ENCODE measurements at regions not wholly inside any gene's neighbourhood (a gene's known extent, or its start where the extent isn't known, plus 50 kb on each side); places are given as distances from the start of the nearest gene placed in this dataset.
A peak's percentile ranks its signal among the peaks of the same experiment; 100 is the strongest.

DNA sequence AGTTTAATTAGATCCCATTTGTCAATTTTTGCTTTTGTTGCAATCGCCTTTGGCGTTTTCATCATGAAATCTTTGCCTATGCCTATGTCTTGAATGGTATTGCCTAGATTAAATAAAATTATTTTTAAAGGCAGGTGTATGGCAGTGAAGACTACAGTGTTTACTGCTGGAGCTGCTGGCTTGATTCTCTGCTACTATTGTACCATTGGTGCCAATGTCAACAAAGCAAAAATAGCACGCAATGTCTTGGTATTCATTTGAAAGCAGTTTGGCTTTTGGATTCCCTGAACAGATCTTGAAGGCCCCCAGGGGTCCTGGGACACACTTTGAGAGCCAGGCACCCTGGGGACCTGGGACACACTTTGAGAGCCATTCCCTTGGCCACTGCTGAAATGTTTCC lies 125.4 kb upstream of the ACKR3 start:
- 89 to 98% methylated on average over 3 of the region's 3 CpGs for WGBS, 2 donors
- Histone ChIP-seq H3K4me1 (peaks cover 8 to 9% of the 10 kb centered on the region in 2 donors), H3K36me3 (no peaks in the 10 kb centered on the region), H3K4me3 (replicated peaks in 1 of 3) (no peak overlapping the region), H3K9me3 (no peaks in the 10 kb centered on the region), H3K27ac (no peak overlapping the region), H3K27me3 (no peaks in the 10 kb centered on the region)
- intact Hi-C loops (cut with DNase I), result no loop called here
- TF ChIP-seq POLR2A (IDR thresholded peaks at IDR 0.05) (no peak), CTCF (IDR thresholded peaks at IDR 0.05) (no peak)
- DNase-seq, result no peak

GRCh38 chr2:236445678-236446077 lies 123.9 kb upstream of the ACKR3 start:
- DNase-seq, result no peak
- Histone ChIP-seq H3K9me3 (no peaks in the 10 kb centered on the region), H3K27ac (no peak overlapping the region), H3K36me3 (no peaks in the 10 kb centered on the region), H3K27me3 (no peaks in the 10 kb centered on the region), H3K4me3 (replicated peaks in 1 of 3) (no peak overlapping the region), H3K4me1 (peaks cover 3 to 5% of the 10 kb centered on the region in 2 donors)
- 73 to 92% methylated on average over 2 of the region's 2 CpGs for WGBS, 2 donors
- intact Hi-C loops (cut with DNase I), result no loop called here
- TF ChIP-seq CTCF (IDR thresholded peaks at IDR 0.05) (no peak), POLR2A (IDR thresholded peaks at IDR 0.05) (no peak)

GRCh38 chr2:236446521-236446920 lies 123.1 kb upstream of the ACKR3 start:
- DNase-seq, result peak; percentile 26 to 34
- no peak for TF ChIP-seq POLR2A (IDR thresholded peaks at IDR 0.05)
- no peak for TF ChIP-seq CTCF (IDR thresholded peaks at IDR 0.05)
- 79 to 82% methylated on average over 7 to 9 of the region's 9 CpGs for WGBS, 2 donors
- H3K4me1 ChIP-seq, result no peaks in the 10 kb centered on the region
- H3K36me3 ChIP-seq, result no peaks in the 10 kb centered on the region
- H3K9me3 ChIP-seq, result no peaks in the 10 kb centered on the region
- no peaks in the 10 kb centered on the region for H3K27me3 ChIP-seq
- intact Hi-C loops (cut with DNase I), result no loop called here
- no peak overlapping the region for H3K4me3 ChIP-seq (replicated peaks in 1 of 3)
- H3K27ac ChIP-seq, result no peak overlapping the region

DNA sequence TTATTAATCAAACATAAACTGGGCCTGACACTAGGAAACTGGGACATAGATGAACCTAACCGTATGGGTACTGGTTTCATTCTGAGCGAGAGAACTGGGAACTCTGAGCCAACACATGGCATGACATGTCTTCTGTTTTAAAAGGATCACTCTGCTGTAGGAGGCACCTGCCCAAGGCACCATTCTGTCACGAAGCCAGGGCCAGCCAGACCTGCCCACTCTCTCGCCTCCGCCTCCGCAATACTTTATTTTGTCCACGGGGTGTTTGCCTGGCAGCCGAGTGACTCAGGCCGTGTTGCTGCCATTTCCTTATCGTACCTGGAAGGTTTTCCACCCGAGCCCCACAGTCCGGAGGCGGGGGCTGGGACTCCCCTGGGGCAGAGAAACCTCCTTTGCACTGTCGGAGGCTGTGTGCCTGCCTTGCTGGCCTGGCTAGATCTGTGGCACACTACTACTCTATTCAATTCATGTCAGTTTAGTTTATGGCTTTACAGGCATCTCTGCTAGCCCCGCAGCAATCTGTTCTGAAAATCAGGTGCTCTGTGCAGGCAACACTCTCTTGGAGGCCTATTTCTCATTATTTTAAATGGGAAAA lies 120.4 kb upstream of the ACKR3 start:
- intact Hi-C loops (cut with DNase I), result no loop called here
- TF ChIP-seq POLR2A (IDR thresholded peaks at IDR 0.05), result no peak
- TF ChIP-seq CTCF (IDR thresholded peaks at IDR 0.05), result no peak

GRCh38 chr2:236452238-236452637 lies 117.4 kb upstream of the ACKR3 start:
- Histone ChIP-seq H3K9me3 (no peaks in the 10 kb centered on the region), H3K4me3 (replicated peaks in 1 of 3) (no peak overlapping the region), H3K36me3 (no peaks in the 10 kb centered on the region), H3K27me3 (no peaks in the 10 kb centered on the region), H3K4me1 (no peaks in the 10 kb centered on the region), H3K27ac (no peak overlapping the region)
- DNase-seq, result no peak
- 74 to 86% methylated on average over 3 of the region's 3 CpGs for WGBS, 2 donors
- intact Hi-C loops (cut with DNase I), result no loop called here
- TF ChIP-seq POLR2A (IDR thresholded peaks at IDR 0.05) (no peak), CTCF (IDR thresholded peaks at IDR 0.05) (no peak)

More for the DNA sequence above, 120.4 kb upstream of the ACKR3 start:
- H3K4me1 ChIP-seq, result no peaks in the 10 kb centered on the region
- no peak overlapping the region for H3K4me3 ChIP-seq (replicated peaks in 1 of 3)
- no peak overlapping the region for H3K27ac ChIP-seq
- H3K9me3 ChIP-seq, result no peaks in the 10 kb centered on the region
- DNase-seq, result no peak
- 81 to 95% methylated on average over 13 to 15 of the region's 15 CpGs for WGBS, 2 donors
- no peaks in the 10 kb centered on the region for H3K27me3 ChIP-seq
- no peaks in the 10 kb centered on the region for H3K36me3 ChIP-seq

All from thyroid gland (tissue), 4 donors.